HFFc6 (cell line): ENCODE measurements at regions not wholly inside any gene's neighbourhood (a gene's known extent, or its start where the extent isn't known, plus 50 kb on each side); places are given as distances from the start of the nearest gene placed in this dataset.

Source experiments
- DNase-seq: peaks from one replicate; pipeline ENCODE4 v3.0.0-alpha.2; 2018
- H3K27ac Mint-ChIP-seq: 2 replicates; pipeline ENCODE4 v1.8.0; 2020; ENCODE audit warnings: mild to moderate bottlenecking, mixed read lengths
- H3K27me3 Mint-ChIP-seq: 2 replicates; pipeline ENCODE4 v1.8.0; 2021; ENCODE audit warnings: mild to moderate bottlenecking, moderate library complexity, mixed read lengths; ENCODE audit not compliant: insufficient read depth
- H3K36me3 Mint-ChIP-seq: 2 replicates; pipeline ENCODE4 v1.8.0; 2021; ENCODE audit warnings: low read depth, mixed read lengths
- H3K4me1 Mint-ChIP-seq: 2 replicates; pipeline ENCODE4 v1.8.0; 2020; ENCODE audit warnings: low read depth, mixed read lengths
- H3K4me3 Mint-ChIP-seq: 2 replicates; pipeline ENCODE4 v1.8.0; 2020; ENCODE audit warnings: mild to moderate bottlenecking, moderate library complexity, mixed read lengths
- H3K9me3 Mint-ChIP-seq: 2 replicates; pipeline ENCODE4 v1.8.0; 2020; ENCODE audit warnings: mild to moderate bottlenecking, mixed read lengths
- TF ChIP-seq, protein P1 (sequence below): fragments of 200-600 bp; sonication (generic); IDR thresholded peaks from 2 replicates; pipeline ENCODE4 v1.5.0; 2021; ENCODE audit warnings: antibody characterized with exemption, mild to moderate bottlenecking

DNA sequence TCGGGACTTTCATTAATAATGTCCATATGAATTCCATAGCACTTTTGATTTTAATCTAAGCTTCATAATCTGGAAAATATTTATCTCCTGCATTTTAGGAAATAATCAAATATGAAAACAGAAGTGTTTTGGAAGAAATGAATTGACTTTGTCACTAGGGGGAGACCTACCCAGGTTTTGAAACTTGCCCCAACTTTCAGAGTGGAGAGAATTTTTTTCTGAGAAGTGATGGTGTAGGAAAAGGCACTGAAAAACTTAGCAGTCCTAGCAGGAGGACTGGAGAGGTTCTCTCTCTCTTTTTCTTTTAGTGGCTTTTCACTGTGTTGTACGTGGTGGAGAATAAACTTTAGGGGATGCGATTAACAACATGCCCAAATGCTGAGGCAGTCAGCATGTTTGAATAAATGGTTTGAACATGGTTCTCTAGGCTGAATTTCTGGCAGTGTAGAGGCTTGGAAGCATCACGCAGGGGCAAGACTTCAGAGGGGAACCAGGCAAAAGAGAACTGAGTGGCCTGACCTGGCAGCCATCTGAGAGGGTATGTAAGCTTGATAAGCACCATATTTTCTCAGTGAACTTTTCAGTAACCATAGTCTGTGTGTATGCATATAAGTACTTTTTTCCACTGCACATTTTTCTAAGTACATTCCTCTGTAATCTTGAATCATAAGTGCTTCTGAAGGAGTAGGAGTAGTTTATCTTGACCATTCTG is 68.3 kb upstream of the NEK7 start:
- Mint-ChIP-seq H3K4me1 (peaks cover 38% of the 10 kb centered on the region), H3K36me3 (no peaks in the 10 kb centered on the region), H3K27ac (peak overlapping the region; percentile 82), H3K27me3 (no peaks in the 10 kb centered on the region), H3K9me3 (no peaks in the 10 kb centered on the region), H3K4me3 (peak overlapping the region; percentile 83)
- TF ChIP-seq, protein P1, sequence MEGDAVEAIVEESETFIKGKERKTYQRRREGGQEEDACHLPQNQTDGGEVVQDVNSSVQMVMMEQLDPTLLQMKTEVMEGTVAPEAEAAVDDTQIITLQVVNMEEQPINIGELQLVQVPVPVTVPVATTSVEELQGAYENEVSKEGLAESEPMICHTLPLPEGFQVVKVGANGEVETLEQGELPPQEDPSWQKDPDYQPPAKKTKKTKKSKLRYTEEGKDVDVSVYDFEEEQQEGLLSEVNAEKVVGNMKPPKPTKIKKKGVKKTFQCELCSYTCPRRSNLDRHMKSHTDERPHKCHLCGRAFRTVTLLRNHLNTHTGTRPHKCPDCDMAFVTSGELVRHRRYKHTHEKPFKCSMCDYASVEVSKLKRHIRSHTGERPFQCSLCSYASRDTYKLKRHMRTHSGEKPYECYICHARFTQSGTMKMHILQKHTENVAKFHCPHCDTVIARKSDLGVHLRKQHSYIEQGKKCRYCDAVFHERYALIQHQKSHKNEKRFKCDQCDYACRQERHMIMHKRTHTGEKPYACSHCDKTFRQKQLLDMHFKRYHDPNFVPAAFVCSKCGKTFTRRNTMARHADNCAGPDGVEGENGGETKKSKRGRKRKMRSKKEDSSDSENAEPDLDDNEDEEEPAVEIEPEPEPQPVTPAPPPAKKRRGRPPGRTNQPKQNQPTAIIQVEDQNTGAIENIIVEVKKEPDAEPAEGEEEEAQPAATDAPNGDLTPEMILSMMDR, result peak; percentile 90
- DNase-seq, result peak; percentile 73

- Mint-ChIP-seq H3K9me3 (no peaks in the 10 kb centered on the region), H3K27ac (no peak overlapping the region), H3K36me3 (peaks cover 5% of the 10 kb centered on the region; the same call in 1 of the 2 replicates), H3K4me1 (peaks cover 43% of the 10 kb centered on the region), H3K4me3 (no peak overlapping the region), H3K27me3 (no peaks in the 10 kb centered on the region)
- TF ChIP-seq, protein P1, result no peak
- no peak for DNase-seq
These were observed 60.4 kb upstream of the NEK7 start for GRCh38 chr1:198096390-198096789.

DNA sequence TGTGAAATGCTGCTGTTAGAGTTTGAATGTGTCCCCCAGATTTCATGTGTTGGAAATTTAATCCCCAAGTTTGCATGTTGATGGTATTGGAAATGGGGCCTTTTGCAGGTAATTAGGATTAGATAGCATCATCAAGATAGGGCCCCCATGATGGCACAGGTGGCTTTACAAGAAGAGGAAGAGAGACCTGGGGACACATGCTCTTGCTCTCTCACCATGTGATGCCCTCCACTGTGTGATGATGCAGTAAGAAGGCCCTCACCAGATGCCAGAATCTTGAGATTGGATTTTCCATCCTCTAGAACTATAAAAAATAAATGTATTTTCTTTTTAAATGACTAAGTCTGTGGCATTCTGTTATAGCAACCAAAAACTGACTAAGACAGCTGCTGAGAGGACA is 57.0 kb upstream of the NEK7 start:
- Mint-ChIP-seq H3K27ac (no peak overlapping the region), H3K27me3 (no peaks in the 10 kb centered on the region), H3K4me3 (no peak overlapping the region), H3K36me3 (peaks cover 5% of the 10 kb centered on the region; the same call in 1 of the 2 replicates), H3K9me3 (no peaks in the 10 kb centered on the region), H3K4me1 (peaks cover 66% of the 10 kb centered on the region)
- TF ChIP-seq, protein P1, result no peak
- no peak for DNase-seq

DNA sequence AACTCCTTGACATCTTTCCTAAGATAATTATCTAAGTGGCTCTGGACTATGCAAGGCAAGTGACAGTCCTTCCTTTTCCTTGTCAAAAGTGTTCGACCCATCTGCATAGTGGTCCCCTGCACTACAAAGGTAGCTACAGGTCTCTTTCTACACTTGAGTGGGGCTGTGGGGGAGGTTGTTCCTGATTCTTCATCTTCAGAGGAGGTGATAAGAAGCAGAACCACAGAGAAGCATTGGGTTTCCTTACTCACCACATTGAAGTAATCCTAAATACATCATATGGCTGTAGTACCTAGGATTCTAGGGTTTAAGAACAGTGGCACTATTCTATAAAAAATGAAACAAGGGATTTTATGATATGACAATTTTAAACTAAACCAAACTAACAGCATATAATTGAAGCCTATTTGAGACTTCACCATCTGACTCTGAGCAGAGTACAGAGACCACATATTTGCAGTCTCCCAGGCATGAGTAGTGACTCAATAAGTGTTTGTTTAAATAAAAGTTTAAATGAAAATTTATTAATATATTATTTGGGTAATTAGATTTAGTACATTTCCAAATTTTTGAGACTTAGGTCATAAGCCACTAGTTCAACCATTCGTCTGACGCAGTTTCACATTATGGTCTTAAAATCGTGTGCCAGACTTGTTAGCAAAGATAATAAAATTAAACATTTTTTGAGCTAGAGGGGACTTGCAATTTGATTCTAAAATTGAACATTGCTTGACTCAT is 54.9 kb upstream of the NEK7 start:
- peak; percentile 17 for DNase-seq
- peaks cover 2% of the 10 kb centered on the region; the same call in 1 of the 2 replicates for H3K36me3 Mint-ChIP-seq
- peaks cover 70% of the 10 kb centered on the region for H3K4me1 Mint-ChIP-seq
- TF ChIP-seq, protein P1, result no peak
- H3K27me3 Mint-ChIP-seq, result no peaks in the 10 kb centered on the region
- peak overlapping the region; percentile 70 for H3K4me3 Mint-ChIP-seq
- H3K27ac Mint-ChIP-seq, result peak overlapping the region; percentile 77
- no peaks in the 10 kb centered on the region; the same call in 1 of the 2 replicates for H3K9me3 Mint-ChIP-seq

DNA sequence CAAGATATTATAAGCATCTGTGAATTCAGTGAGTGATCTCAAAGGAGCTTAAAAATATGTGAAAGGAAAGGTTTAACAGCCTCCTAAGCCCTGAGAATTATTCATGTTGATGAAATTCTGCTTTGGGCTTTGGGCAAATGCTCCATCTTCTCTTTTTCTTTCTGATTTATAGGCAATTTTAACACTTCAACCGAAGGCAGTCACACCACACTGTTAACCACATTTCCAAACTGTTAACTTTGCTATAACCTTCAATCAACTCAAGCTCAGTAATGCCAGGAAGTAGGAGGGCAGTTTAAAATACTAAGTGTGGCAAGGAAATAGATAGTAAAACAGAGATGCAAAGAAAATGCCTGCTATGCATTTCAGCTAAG is 54.4 kb upstream of the NEK7 start:
- Mint-ChIP-seq H3K4me3 (peak overlapping the region; percentile 70), H3K36me3 (peaks cover 5% of the 10 kb centered on the region; the same call in 1 of the 2 replicates), H3K9me3 (peaks cover 4% of the 10 kb centered on the region; the same call in 1 of the 2 replicates), H3K27ac (peak overlapping the region; percentile 77), H3K27me3 (peaks cover 2% of the 10 kb centered on the region; the same call in 1 of the 2 replicates), H3K4me1 (peaks cover 75% of the 10 kb centered on the region)
- TF ChIP-seq, protein P1, result no peak
- peak; percentile 57 for DNase-seq
